ENCODE measurements at regions not wholly inside any gene's neighbourhood (a gene's known extent, or its start where the extent isn't known, plus 50 kb on each side); places are given as distances from the start of the nearest gene placed in this dataset.

DNA sequence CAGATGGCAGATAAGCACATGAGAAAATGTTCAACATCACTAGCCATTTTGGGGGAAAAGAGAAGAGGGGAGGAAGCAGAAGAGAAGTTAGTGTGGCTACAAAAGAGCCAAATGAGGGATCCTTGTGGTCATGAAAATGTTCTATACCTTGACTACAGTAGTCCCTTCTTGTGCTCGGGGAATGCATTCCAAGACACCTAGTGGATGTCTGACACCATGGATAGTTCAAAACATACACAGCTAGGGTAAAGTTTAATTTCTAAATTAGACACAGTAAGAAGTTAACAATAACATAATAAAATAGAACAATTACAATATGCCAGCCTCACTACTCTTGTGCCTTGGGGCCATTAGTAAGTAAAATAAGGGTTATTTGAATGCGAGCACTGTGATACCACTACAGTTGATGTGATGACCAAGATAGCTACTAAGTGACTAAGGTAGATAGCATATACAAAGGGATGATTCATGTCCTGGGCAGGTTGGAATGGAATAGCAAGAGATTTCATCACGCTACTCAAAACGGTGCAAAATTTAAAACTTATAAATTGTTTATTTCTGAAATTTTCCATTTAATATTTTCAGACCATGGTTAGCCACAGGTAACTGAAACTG is 344.1 kb downstream of the NR2F1-AS1 start:
- Mint-ChIP-seq H3K9me3 (ENCODE audit: low read depth) (peaks cover 13% of the 10 kb centered on the region), H3K4me1 (ENCODE audit: low read depth) (no peaks in the 10 kb centered on the region), H3K27me3 (no peaks in the 10 kb centered on the region), H3K36me3 (ENCODE audit: insufficient read depth) (peaks cover 3% of the 10 kb centered on the region), H3K4me3 (ENCODE audit: low read depth) (no peak overlapping the region), H3K27ac (no peak overlapping the region)
- TF ChIP-seq, protein P1, sequence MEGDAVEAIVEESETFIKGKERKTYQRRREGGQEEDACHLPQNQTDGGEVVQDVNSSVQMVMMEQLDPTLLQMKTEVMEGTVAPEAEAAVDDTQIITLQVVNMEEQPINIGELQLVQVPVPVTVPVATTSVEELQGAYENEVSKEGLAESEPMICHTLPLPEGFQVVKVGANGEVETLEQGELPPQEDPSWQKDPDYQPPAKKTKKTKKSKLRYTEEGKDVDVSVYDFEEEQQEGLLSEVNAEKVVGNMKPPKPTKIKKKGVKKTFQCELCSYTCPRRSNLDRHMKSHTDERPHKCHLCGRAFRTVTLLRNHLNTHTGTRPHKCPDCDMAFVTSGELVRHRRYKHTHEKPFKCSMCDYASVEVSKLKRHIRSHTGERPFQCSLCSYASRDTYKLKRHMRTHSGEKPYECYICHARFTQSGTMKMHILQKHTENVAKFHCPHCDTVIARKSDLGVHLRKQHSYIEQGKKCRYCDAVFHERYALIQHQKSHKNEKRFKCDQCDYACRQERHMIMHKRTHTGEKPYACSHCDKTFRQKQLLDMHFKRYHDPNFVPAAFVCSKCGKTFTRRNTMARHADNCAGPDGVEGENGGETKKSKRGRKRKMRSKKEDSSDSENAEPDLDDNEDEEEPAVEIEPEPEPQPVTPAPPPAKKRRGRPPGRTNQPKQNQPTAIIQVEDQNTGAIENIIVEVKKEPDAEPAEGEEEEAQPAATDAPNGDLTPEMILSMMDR (IDR thresholded peaks at IDR 0.05; ENCODE audit: unreplicated experiment): no peak
- DNase-seq (ENCODE audit: low spot score, unreplicated experiment): no peak

DNA sequence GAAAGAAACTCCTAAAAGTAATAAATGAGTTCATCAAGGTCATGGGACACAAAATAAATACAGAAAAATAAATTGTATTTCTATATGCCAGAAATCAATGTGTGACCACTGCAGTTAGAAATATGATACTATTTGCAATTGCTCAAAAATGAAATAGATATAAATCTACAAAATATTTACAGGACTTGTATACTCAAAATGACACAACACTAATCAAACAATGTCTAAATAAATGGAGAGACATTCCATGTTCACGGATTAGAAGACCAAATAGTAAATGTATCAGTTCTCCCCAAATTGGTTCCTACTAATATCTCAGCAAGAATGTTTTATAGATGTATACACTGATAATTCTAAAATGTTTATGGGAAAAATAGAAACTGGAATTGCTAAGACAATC is 345.3 kb downstream of the NR2F1-AS1 start:
- Mint-ChIP-seq H3K27me3 (no peaks in the 10 kb centered on the region), H3K27ac (no peak overlapping the region), H3K36me3 (ENCODE audit: insufficient read depth) (peaks cover 3% of the 10 kb centered on the region), H3K4me1 (ENCODE audit: low read depth) (no peaks in the 10 kb centered on the region), H3K9me3 (ENCODE audit: low read depth) (peaks cover 13% of the 10 kb centered on the region), H3K4me3 (ENCODE audit: low read depth) (no peak overlapping the region)
- DNase-seq (ENCODE audit: low spot score, unreplicated experiment): no peak
- TF ChIP-seq, protein P1 (IDR thresholded peaks at IDR 0.05; ENCODE audit: unreplicated experiment): no peak

DNA sequence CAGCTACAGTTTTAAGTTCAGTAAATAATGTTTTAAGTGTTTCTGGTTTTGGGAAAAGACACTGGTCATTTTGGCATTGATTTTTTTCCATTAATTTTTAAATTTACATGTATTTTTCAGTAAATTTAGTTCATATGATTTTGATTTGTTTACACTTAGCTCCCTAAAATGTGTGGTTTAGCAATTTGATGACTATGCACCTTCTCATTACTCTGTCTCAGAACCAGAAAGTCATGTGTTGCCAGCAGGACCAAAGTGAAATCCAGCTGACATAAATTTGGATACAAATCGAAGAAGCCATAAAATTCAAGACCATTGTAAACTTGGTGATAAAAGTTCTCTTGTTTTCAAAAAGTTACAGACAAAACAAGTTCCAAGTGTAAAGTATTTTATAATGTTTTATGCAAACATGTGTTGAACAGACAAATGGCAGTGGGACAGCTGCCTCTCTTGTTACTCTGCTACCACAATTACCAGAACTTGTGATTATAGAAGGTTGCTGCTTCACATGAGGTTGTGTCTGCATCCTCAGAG is 354.8 kb downstream of the NR2F1-AS1 start:
- peaks cover 2% of the 10 kb centered on the region for H3K4me1 Mint-ChIP-seq (ENCODE audit: low read depth)
- TF ChIP-seq, protein P1 (IDR thresholded peaks at IDR 0.05; ENCODE audit: unreplicated experiment): no peak
- H3K27ac Mint-ChIP-seq: no peak overlapping the region
- no peaks in the 10 kb centered on the region for H3K36me3 Mint-ChIP-seq (ENCODE audit: insufficient read depth)
- no peaks in the 10 kb centered on the region for H3K27me3 Mint-ChIP-seq
- no peak for DNase-seq (ENCODE audit: low spot score, unreplicated experiment)
- no peak overlapping the region for H3K4me3 Mint-ChIP-seq (ENCODE audit: low read depth)
- peaks cover 5% of the 10 kb centered on the region for H3K9me3 Mint-ChIP-seq (ENCODE audit: low read depth)

DNA sequence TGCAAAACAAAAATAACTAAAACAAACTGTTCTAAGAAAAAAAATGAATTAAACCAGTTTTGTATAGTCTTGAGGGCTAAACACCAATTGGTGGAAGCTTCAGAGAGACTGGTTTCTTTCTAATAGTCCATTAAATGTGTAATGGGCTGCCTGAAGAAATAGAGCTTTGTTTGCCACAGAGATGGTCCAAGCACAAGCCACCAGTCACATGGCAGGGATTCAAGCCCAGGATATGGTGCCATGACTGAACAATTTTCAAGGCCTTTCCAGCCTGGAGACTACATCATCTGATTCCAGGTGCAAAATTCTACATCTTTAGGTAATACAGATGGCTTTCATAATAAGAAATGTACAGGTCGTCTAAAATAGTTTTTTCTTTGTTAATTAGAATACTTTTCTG is 355.3 kb downstream of the NR2F1-AS1 start:
- Mint-ChIP-seq H3K4me1 (ENCODE audit: low read depth) (peaks cover 2% of the 10 kb centered on the region), H3K27me3 (no peaks in the 10 kb centered on the region), H3K27ac (no peak overlapping the region), H3K36me3 (ENCODE audit: insufficient read depth) (no peaks in the 10 kb centered on the region), H3K9me3 (ENCODE audit: low read depth) (peaks cover 5% of the 10 kb centered on the region), H3K4me3 (ENCODE audit: low read depth) (no peak overlapping the region)
- TF ChIP-seq, protein P1 (IDR thresholded peaks at IDR 0.05; ENCODE audit: unreplicated experiment): no peak
- DNase-seq (ENCODE audit: low spot score, unreplicated experiment): no peak

DNA sequence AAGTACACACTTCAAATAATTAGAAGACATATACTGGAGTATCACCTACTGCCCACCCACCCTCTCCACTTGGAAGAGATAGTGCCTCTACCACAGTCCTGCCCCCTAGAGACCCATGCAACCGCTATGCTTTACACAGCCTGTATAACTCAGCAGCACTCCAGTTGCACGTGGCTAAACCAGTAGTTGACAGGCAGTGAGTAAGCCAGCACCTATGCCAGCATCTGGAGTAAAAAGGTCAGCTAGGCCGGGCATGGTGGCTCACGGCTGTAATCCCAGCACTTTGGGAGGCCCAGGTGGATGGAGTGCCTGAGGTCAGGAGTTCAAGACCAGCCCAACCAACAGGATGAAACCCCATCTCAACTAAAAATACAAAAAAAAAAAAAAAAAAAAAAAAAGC is 356.4 kb downstream of the NR2F1-AS1 start:
- Mint-ChIP-seq H3K27ac (no peak overlapping the region), H3K36me3 (ENCODE audit: insufficient read depth) (no peaks in the 10 kb centered on the region), H3K9me3 (ENCODE audit: low read depth) (peaks cover 5% of the 10 kb centered on the region), H3K4me1 (ENCODE audit: low read depth) (peaks cover 2% of the 10 kb centered on the region), H3K4me3 (ENCODE audit: low read depth) (no peak overlapping the region), H3K27me3 (no peaks in the 10 kb centered on the region)
- DNase-seq (ENCODE audit: low spot score, unreplicated experiment): no peak
- TF ChIP-seq, protein P1 (IDR thresholded peaks at IDR 0.05; ENCODE audit: unreplicated experiment): no peak
